GM12878 (cell line): ENCODE measurements at regions not wholly inside any gene's neighbourhood (a gene's known extent, or its start where the extent isn't known, plus 50 kb on each side); places are given as distances from the start of the nearest gene placed in this dataset.

Source experiments
- ATAC-seq: fragments of 200-7000 bp; cut with Tn5 transposase; 3 replicates; pipeline ENCODE4 v1.9.1; 2020; ENCODE audit warnings: mild to moderate bottlenecking, moderate library complexity
- BruUV-seq: library from RNA; stranded (reverse); fragments of 400-500 nt; replicated peaks from 2 replicates; lab custom pipeline; 2021; lab: Mats Ljungman, UMichigan
- CTCF ChIA-PET: fragments of 300-600 bp; sonication (Branson Sonifier 250); formaldehyde crosslinking; extraction: SDS; loops from one replicate; lab custom pipeline; 2021; ENCODE audit warnings: inconsistent platforms; lab: Yijun Ruan, JAX
- POLR2A ChIA-PET: fragments of 350-600 bp; formaldehyde crosslinking; extraction: SDS; loops from one replicate; lab custom pipeline; 2021; ENCODE audit warnings: inconsistent platforms; lab: Charles Lee
- RAD21 ChIA-PET: fragments of 300-600 bp; sonication (Branson Sonifier 250); formaldehyde crosslinking; loops from one replicate; lab custom pipeline; 2023; ENCODE audit warnings: antibody characterized with exemption; ENCODE audit not compliant: unreplicated experiment; lab: Charles Lee
- SMC1A ChIA-PET: fragments of 300-600 bp; sonication (Branson Sonifier 250); formaldehyde crosslinking; loops from one replicate; lab custom pipeline; 2023; ENCODE audit not compliant: unreplicated experiment, uncharacterized antibody; lab: Charles Lee
- DNase-seq: peaks from one replicate; pipeline ENCODE4 v3.0.0-alpha.2; 2011; ENCODE audit warnings: low read depth, low spot score
- FAIRE-seq: peaks from 3 replicates; lab custom pipeline; 2011; peaks lifted over from hg19 to GRCh38; lab: Jason Lieb, UNC
- H2AFZ ChIP-seq: 2 replicates; pipeline ENCODE4 v1.6.0; 2011; ENCODE audit warnings: low read depth, low read length, control low read depth; ENCODE audit not compliant: control insufficient read depth
- H3K27ac ChIP-seq: 2 replicates; pipeline ENCODE4 v1.5.1; 2011; ENCODE audit warnings: control low read depth; ENCODE audit not compliant: control insufficient read depth, insufficient read depth
- H3K27me3 ChIP-seq, 2 experiments: replicated peaks in 1 of 2; 2 replicates each; pipeline versions ENCODE4 v1.6.0 to v1.6.1; 2011; ENCODE audit warnings: low read length in 1 of 2; ENCODE audit not compliant: control insufficient read depth in 2 of 2, insufficient read depth in 2 of 2
- H3K36me3 ChIP-seq, 2 experiments: 2 replicates each; pipeline ENCODE4 v1.5.1; 2011; ENCODE audit warnings: low read length in 1 of 2; ENCODE audit not compliant: control insufficient read depth in 2 of 2, insufficient read depth in 2 of 2
- H3K4me1 ChIP-seq: 2 replicates; pipeline ENCODE4 v1.6.1; 2011; ENCODE audit warnings: mild to moderate bottlenecking, low read length, moderate library complexity, mixed read lengths; ENCODE audit not compliant: control insufficient read depth, insufficient read depth
- H3K4me2 ChIP-seq: 2 replicates; pipeline ENCODE4 v1.6.0; 2011; ENCODE audit warnings: control low read depth; ENCODE audit not compliant: control insufficient read depth, insufficient read depth
- H3K4me3 ChIP-seq: fragments of 200-600 bp; sonication (generic); 2 replicates; pipeline ENCODE4 v1.5.1; 2016
- H3K79me2 ChIP-seq: 2 replicates; pipeline ENCODE4 v1.6.0; 2011; ENCODE audit warnings: low read length; ENCODE audit not compliant: control insufficient read depth, insufficient read depth
- H3K9ac ChIP-seq: 2 replicates; pipeline ENCODE4 v1.8.0; 2011; ENCODE audit warnings: low read length, control low read depth, mixed read lengths; ENCODE audit not compliant: control insufficient read depth, insufficient read depth
- H3K9me3 ChIP-seq: replicated peaks from 3 replicates; pipeline ENCODE4 v1.5.1; 2011; ENCODE audit warnings: mild to moderate bottlenecking, low read length; ENCODE audit not compliant: control insufficient read depth, insufficient read depth
- H4K20me1 ChIP-seq: 2 replicates; pipeline ENCODE4 v1.6.0; 2011; ENCODE audit not compliant: control insufficient read depth, insufficient read depth
- EED ChIP-seq: sonication (generic); IDR thresholded peaks from 2 replicates; pipeline ENCODE4 v1.6.1; 2016; ENCODE audit warnings: antibody characterized with exemption, low read depth
- NR2C2 ChIP-seq: IDR thresholded peaks from 2 replicates; pipeline ENCODE4 v1.6.1; 2011; ENCODE audit warnings: borderline replicate concordance, low read depth; ENCODE audit not compliant: control insufficient read depth, insufficient read length
- NRF1 ChIP-seq: conservative IDR thresholded peaks from 2 replicates; pipeline ENCODE4 v1.6.1; 2011; ENCODE audit warnings: mild to moderate bottlenecking, low read depth, low read length, improper control_type of control experiment
- POLR2A ChIP-seq: IDR thresholded peaks from 2 replicates; pipeline ENCODE4 v1.6.1; 2011; ENCODE audit warnings: low read depth, mild to moderate bottlenecking, low read length
- STAT1 ChIP-seq: fragments of 450-650 bp; conservative IDR thresholded peaks from 2 replicates; pipeline ENCODE4 v1.6.1; 2014; ENCODE audit warnings: antibody characterized with exemption, mild to moderate bottlenecking
- TCF3 ChIP-seq: IDR thresholded peaks from 2 replicates; pipeline ENCODE4 v1.6.1; 2012; ENCODE audit warnings: low read depth, mild to moderate bottlenecking, low read length, borderline replicate concordance; ENCODE audit not compliant: insufficient read depth
- ZNF24 ChIP-seq: fragments of 450-650 bp; IDR thresholded peaks from 2 replicates; pipeline ENCODE4 v1.6.1; 2017; ENCODE audit warnings: antibody characterized with exemption, mild to moderate bottlenecking
- WGBS: methylation state at CpG from one replicate; pipeline ENCODE4 v1.1.6; 2016; ENCODE audit warnings: low lambda C conversion rate; ENCODE audit not compliant: insufficient replicate concordance, insufficient coverage; ENCODE audit errors: missing lambda C conversion rate; 5-methylcytosine and 5-hydroxymethylcytosine counted together
- in situ Hi-C: fragments of 300-500 bp; cut with MboI; formaldehyde crosslinking; loops from 9 replicates; pipeline ENCODE4 v1.14.3; 2018; ENCODE audit warnings: mixed read lengths
- intact Hi-C: fragments of 100-400 bp; cut with micrococcal nuclease; formaldehyde crosslinking; loops from one replicate; pipeline ENCODE4 v1.14.2; 2022; ENCODE audit not compliant: unreplicated experiment
- TF ChIP-seq, protein P1 (sequence below): fragments of 450-650 bp; IDR thresholded peaks from 2 replicates; pipeline ENCODE4 v1.6.1; 2016; ENCODE audit warnings: mild to moderate bottlenecking
- TF ChIP-seq, protein P2 (sequence below): fragments of 450-650 bp; formaldehyde crosslinking; IDR thresholded peaks from 2 replicates; pipeline ENCODE4 v1.5.0; 2022; ENCODE audit warnings: mild to moderate bottlenecking, missing genetic modification characterization

DNA sequence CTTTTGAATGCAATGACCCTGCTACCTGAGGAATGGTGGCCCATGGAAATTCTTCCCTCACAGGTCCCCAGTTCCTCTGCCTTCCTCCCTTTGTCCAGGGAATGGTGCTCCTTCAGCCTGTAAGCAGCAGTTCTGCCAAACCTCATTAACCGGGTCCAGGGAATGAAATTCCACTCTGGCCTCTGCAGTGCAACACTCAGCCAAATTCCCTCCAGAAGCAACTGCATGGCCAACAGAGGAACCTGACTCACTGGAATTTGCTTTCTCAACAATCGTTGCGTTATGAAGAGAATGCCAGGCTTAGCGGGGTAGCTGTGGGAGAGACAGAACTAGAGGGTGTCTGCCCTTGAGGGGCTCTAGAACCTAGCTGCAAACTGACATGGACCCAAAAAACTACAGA, 449.4 kb upstream of the PROK2 start (continued):
- TF ChIP-seq, protein P1, sequence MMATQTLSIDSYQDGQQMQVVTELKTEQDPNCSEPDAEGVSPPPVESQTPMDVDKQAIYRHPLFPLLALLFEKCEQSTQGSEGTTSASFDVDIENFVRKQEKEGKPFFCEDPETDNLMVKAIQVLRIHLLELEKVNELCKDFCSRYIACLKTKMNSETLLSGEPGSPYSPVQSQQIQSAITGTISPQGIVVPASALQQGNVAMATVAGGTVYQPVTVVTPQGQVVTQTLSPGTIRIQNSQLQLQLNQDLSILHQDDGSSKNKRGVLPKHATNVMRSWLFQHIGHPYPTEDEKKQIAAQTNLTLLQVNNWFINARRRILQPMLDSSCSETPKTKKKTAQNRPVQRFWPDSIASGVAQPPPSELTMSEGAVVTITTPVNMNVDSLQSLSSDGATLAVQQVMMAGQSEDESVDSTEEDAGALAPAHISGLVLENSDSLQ: no peak
- TF ChIP-seq, protein P2, sequence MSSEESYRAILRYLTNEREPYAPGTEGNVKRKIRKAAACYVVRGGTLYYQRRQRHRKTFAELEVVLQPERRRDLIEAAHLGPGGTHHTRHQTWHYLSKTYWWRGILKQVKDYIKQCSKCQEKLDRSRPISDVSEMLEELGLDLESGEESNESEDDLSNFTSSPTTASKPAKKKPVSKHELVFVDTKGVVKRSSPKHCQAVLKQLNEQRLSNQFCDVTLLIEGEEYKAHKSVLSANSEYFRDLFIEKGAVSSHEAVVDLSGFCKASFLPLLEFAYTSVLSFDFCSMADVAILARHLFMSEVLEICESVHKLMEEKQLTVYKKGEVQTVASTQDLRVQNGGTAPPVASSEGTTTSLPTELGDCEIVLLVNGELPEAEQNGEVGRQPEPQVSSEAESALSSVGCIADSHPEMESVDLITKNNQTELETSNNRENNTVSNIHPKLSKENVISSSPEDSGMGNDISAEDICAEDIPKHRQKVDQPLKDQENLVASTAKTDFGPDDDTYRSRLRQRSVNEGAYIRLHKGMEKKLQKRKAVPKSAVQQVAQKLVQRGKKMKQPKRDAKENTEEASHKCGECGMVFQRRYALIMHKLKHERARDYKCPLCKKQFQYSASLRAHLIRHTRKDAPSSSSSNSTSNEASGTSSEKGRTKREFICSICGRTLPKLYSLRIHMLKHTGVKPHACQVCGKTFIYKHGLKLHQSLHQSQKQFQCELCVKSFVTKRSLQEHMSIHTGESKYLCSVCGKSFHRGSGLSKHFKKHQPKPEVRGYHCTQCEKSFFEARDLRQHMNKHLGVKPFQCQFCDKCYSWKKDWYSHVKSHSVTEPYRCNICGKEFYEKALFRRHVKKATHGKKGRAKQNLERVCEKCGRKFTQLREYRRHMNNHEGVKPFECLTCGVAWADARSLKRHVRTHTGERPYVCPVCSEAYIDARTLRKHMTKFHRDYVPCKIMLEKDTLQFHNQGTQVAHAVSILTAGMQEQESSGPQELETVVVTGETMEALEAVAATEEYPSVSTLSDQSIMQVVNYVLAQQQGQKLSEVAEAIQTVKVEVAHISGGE (CRISPR knock-in tag): no peak
- TF ChIP-seq, all 136 proteins: peak for 0

DNA sequence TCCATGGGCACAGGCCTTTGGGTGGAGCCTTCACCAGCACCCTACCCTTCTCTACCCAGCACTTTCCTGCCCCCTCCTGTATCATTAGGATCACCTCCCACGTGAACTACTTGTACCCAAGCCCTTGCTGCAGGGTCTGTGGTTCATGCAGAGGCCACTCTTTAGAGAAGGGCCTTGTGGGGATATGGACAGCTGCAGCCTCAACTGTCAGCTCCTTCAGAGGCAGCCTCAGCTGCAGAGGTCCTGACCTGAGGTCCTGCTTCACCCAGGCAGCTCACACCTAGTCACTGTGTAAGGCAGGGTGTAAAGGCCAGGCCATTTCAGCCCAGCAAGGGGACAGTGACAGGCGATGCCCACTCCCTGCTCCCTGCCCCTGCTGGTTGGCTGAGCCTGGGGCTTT, 448.6 kb upstream of the PROK2 start:
- in situ Hi-C loops (no loop called here), intact Hi-C loops (no loop called here)
- no peak overlapping the region for H3K9ac ChIP-seq
- DNase-seq (no peak), ATAC-seq (no peak), FAIRE-seq (no peak)
- no peak overlapping the region for H3K27ac ChIP-seq
- WGBS: 0% methylated on average over 2 of the region's 2 CpGs
- ChIA-PET RAD21 (no interaction called here), POLR2A (no interaction called here), CTCF (no interaction called here), SMC1A (no interaction called here)
- no peak overlapping the region for H3K4me3 ChIP-seq
- H3K9me3 ChIP-seq: no peaks in the 10 kb centered on the region; the same call in 2 of the 3 replicates
- TF ChIP-seq EED: no peak
- no peak for TF ChIP-seq STAT1
- no peak for TF ChIP-seq NRF1
- TF ChIP-seq TCF3: no peak
- no peak for TF ChIP-seq NR2C2
- no peak for TF ChIP-seq ZNF24
- no peak for TF ChIP-seq POLR2A
- H2AFZ ChIP-seq: no peak overlapping the region
- BruUV-seq: no TSS peak
- H3K4me2 ChIP-seq: no peak overlapping the region
- H3K4me1 ChIP-seq: no peaks in the 10 kb centered on the region
- H3K79me2 ChIP-seq: no peaks in the 10 kb centered on the region
- H3K27me3 ChIP-seq: no peaks in the 10 kb centered on the region
- H3K36me3 ChIP-seq: no peaks in the 10 kb centered on the region
- H4K20me1 ChIP-seq: no peaks in the 10 kb centered on the region
